GM23338 (cell line): ENCODE measurements at regions not wholly inside any gene's neighbourhood (a gene's known extent, or its start where the extent isn't known, plus 50 kb on each side); places are given as distances from the start of the nearest gene placed in this dataset.

Source experiments
- ATAC-seq: fragments of 200-7000 bp; cut with Tn5 transposase; 3 replicates; pipeline ENCODE4 v1.9.1; 2020
- DNase-seq: peaks from one replicate; pipeline ENCODE4 v3.0.0-alpha.2; 2015; ENCODE audit warnings: low spot score
- H2AFZ ChIP-seq: fragments of 200-600 bp; sonication (generic); 2 replicates; pipeline ENCODE4 v1.8.0; 2016; ENCODE audit warnings: antibody characterized with exemption, mild to moderate bottlenecking, moderate library complexity
- H3F3A ChIP-seq: fragments of 200-600 bp; sonication (generic); replicated peaks from 2 replicates; pipeline ENCODE4 v1.8.0; 2017; ENCODE audit warnings: antibody characterized with exemption, mixed run types, low read depth
- H3K27ac ChIP-seq: fragments of 200-600 bp; sonication (generic); 2 replicates; pipeline ENCODE4 v1.6.1; 2016; ENCODE audit warnings: low read depth
- H3K27me3 ChIP-seq: fragments of 200-600 bp; sonication (generic); 2 replicates; pipeline ENCODE4 v1.8.0; 2016; ENCODE audit warnings: mild to moderate bottlenecking, mixed run types, moderate library complexity; ENCODE audit not compliant: insufficient read depth
- H3K36me3 ChIP-seq: fragments of 200-600 bp; sonication (generic); 2 replicates; pipeline ENCODE4 v1.8.0; 2016; ENCODE audit warnings: mild to moderate bottlenecking; ENCODE audit not compliant: insufficient read depth
- H3K4me1 ChIP-seq: fragments of 200-600 bp; sonication (generic); 2 replicates; pipeline ENCODE4 v1.8.0; 2016; ENCODE audit warnings: mild to moderate bottlenecking, moderate library complexity; ENCODE audit not compliant: insufficient read depth
- H3K4me2 ChIP-seq: fragments of 200-600 bp; sonication (generic); 2 replicates; pipeline ENCODE4 v1.7.1; 2017; ENCODE audit warnings: mixed run types
- H3K4me3 ChIP-seq: fragments of 200-600 bp; sonication (generic); 2 replicates; pipeline ENCODE4 v1.6.1; 2016; ENCODE audit warnings: mixed run types
- H3K79me2 ChIP-seq: fragments of 200-600 bp; sonication (generic); replicated peaks from 2 replicates; pipeline ENCODE4 v1.8.0; 2017; ENCODE audit warnings: mild to moderate bottlenecking; ENCODE audit not compliant: insufficient read depth
- H3K9me2 ChIP-seq: fragments of 200-600 bp; sonication (generic); 2 replicates; pipeline ENCODE4 v1.8.0; 2017; ENCODE audit not compliant: insufficient read depth
- H4K20me1 ChIP-seq: fragments of 200-600 bp; sonication (generic); replicated peaks from 2 replicates; pipeline ENCODE4 v1.8.0; 2017; ENCODE audit warnings: mild to moderate bottlenecking; ENCODE audit not compliant: insufficient read depth
- H3K27ac Mint-ChIP-seq: 2 replicates; pipeline ENCODE4 v1.8.0; 2020; ENCODE audit warnings: inconsistent platforms, mild to moderate bottlenecking, moderate library complexity, mixed read lengths
- H3K27me3 Mint-ChIP-seq: 3 replicates; pipeline ENCODE4 v1.8.0; 2022; ENCODE audit warnings: low read depth, mild to moderate bottlenecking, moderate library complexity, mixed read lengths, inconsistent platforms; ENCODE audit not compliant: insufficient read depth, poor library complexity
- H3K36me3 Mint-ChIP-seq: 3 replicates; pipeline ENCODE4 v1.8.0; 2021; ENCODE audit warnings: low read depth, mild to moderate bottlenecking, inconsistent platforms, moderate library complexity, mixed read lengths
- H3K4me1 Mint-ChIP-seq: 3 replicates; pipeline ENCODE4 v1.8.0; 2020; ENCODE audit warnings: mild to moderate bottlenecking, inconsistent platforms, mixed read lengths
- H3K4me3 Mint-ChIP-seq: 3 replicates; pipeline ENCODE4 v1.8.0; 2021; ENCODE audit warnings: moderate library complexity, mild to moderate bottlenecking, inconsistent platforms, mixed read lengths
- H3K9me3 Mint-ChIP-seq: 3 replicates; pipeline ENCODE4 v1.8.0; 2020; ENCODE audit warnings: moderate library complexity, mild to moderate bottlenecking, inconsistent platforms, mixed read lengths
- CREB1 ChIP-seq: fragments of 250-450 bp; sonication (Bioruptor Pico); IDR thresholded peaks from 2 replicates; pipeline ENCODE4 v1.5.0; 2020; ENCODE audit warnings: low read depth, mild to moderate bottlenecking, moderate library complexity
- CTCF ChIP-seq, 2 experiments: fragments of 200-600 bp in 1 of 2; sonication (generic) in 1 of 2; conservative IDR thresholded peaks; 2 replicates each; pipeline versions ENCODE4 v1.5.1 to v1.6.1; 2016 to 2017; ENCODE audit warnings: antibody characterized with exemption in 2 of 2, low read depth in 2 of 2, mild to moderate bottlenecking in 2 of 2, moderate library complexity in 1 of 2
- ETS1 ChIP-seq: IDR thresholded peaks from 2 replicates; pipeline ENCODE4 v1.6.1; 2016; ENCODE audit warnings: antibody characterized with exemption
- EZH2phosphoT487 ChIP-seq: fragments of 200-600 bp; sonication (generic); IDR thresholded peaks from one replicate; pipeline ENCODE4 v1.8.1; 2018; ENCODE audit warnings: antibody characterized with exemption; ENCODE audit not compliant: unreplicated experiment
- JUNB ChIP-seq: IDR thresholded peaks from one replicate; pipeline ENCODE4 v1.6.1; 2016; ENCODE audit warnings: antibody characterized with exemption; ENCODE audit not compliant: unreplicated experiment
- NANOG ChIP-seq: IDR thresholded peaks from 2 replicates; pipeline ENCODE4 v1.6.1; 2016; ENCODE audit warnings: antibody characterized with exemption, borderline replicate concordance
- TF ChIP-seq, protein P1 (sequence below): IDR thresholded peaks from one replicate; pipeline ENCODE4 v1.6.1; 2018; ENCODE audit warnings: antibody characterized with exemption; ENCODE audit not compliant: unreplicated experiment
- TF ChIP-seq, protein P2 (sequence below): fragments of 250-450 bp; sonication (Bioruptor Pico); IDR thresholded peaks from 2 replicates; pipeline ENCODE4 v1.5.0; 2020; ENCODE audit warnings: mild to moderate bottlenecking, moderate library complexity

DNA sequence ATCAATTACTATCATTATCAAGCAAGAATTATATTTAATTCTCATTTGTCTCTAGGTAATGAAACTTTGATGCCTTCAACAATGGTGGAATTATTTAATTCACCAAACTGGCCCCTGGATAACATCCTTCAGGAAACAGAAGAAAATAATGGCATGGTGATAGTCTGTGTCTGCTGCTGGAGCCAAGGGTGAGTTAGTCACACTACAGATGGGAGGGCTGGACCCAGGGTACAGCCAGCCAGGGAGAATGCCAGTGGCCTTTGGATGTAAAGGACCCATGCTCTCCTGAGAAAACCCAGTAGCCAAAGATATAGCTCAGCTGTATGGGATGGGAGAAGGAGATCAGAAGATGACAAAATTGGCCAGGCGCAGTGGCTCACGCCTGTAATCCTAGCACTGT lies 60.0 kb upstream of the CNKSR3 start:
- Histone ChIP-seq H3K4me3 (no peak overlapping the region), H2AFZ (no peak overlapping the region), H3K9me2 (peaks cover 2% of the 10 kb centered on the region; the same call in 1 of the 2 replicates), H3K79me2 (no peaks in the 10 kb centered on the region), H3K4me1 (no peaks in the 10 kb centered on the region), H4K20me1 (no peaks in the 10 kb centered on the region), H3K27me3 (no peaks in the 10 kb centered on the region), H3K27ac (no peak overlapping the region), H3K4me2 (no peak overlapping the region), H3F3A (no peaks in the 10 kb centered on the region), H3K36me3 (no peaks in the 10 kb centered on the region)
- Mint-ChIP-seq H3K4me1 (no peaks in the 10 kb centered on the region), H3K36me3 (no peaks in the 10 kb centered on the region), H3K27ac (no peak overlapping the region), H3K9me3 (no peaks in the 10 kb centered on the region), H3K27me3 (no peaks in the 10 kb centered on the region), H3K4me3 (no peak overlapping the region)
- DNase-seq (no peak), ATAC-seq (no peak)
- TF ChIP-seq, protein P1, sequence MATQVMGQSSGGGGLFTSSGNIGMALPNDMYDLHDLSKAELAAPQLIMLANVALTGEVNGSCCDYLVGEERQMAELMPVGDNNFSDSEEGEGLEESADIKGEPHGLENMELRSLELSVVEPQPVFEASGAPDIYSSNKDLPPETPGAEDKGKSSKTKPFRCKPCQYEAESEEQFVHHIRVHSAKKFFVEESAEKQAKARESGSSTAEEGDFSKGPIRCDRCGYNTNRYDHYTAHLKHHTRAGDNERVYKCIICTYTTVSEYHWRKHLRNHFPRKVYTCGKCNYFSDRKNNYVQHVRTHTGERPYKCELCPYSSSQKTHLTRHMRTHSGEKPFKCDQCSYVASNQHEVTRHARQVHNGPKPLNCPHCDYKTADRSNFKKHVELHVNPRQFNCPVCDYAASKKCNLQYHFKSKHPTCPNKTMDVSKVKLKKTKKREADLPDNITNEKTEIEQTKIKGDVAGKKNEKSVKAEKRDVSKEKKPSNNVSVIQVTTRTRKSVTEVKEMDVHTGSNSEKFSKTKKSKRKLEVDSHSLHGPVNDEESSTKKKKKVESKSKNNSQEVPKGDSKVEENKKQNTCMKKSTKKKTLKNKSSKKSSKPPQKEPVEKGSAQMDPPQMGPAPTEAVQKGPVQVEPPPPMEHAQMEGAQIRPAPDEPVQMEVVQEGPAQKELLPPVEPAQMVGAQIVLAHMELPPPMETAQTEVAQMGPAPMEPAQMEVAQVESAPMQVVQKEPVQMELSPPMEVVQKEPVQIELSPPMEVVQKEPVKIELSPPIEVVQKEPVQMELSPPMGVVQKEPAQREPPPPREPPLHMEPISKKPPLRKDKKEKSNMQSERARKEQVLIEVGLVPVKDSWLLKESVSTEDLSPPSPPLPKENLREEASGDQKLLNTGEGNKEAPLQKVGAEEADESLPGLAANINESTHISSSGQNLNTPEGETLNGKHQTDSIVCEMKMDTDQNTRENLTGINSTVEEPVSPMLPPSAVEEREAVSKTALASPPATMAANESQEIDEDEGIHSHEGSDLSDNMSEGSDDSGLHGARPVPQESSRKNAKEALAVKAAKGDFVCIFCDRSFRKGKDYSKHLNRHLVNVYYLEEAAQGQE: no peak
- no peak for TF ChIP-seq CTCF (conservative IDR thresholded peaks at IDR 0.05; ENCODE audit: low read depth in 2 of 2)
- no peak for TF ChIP-seq ETS1
- TF ChIP-seq JUNB: no peak
- TF ChIP-seq, protein P2, sequence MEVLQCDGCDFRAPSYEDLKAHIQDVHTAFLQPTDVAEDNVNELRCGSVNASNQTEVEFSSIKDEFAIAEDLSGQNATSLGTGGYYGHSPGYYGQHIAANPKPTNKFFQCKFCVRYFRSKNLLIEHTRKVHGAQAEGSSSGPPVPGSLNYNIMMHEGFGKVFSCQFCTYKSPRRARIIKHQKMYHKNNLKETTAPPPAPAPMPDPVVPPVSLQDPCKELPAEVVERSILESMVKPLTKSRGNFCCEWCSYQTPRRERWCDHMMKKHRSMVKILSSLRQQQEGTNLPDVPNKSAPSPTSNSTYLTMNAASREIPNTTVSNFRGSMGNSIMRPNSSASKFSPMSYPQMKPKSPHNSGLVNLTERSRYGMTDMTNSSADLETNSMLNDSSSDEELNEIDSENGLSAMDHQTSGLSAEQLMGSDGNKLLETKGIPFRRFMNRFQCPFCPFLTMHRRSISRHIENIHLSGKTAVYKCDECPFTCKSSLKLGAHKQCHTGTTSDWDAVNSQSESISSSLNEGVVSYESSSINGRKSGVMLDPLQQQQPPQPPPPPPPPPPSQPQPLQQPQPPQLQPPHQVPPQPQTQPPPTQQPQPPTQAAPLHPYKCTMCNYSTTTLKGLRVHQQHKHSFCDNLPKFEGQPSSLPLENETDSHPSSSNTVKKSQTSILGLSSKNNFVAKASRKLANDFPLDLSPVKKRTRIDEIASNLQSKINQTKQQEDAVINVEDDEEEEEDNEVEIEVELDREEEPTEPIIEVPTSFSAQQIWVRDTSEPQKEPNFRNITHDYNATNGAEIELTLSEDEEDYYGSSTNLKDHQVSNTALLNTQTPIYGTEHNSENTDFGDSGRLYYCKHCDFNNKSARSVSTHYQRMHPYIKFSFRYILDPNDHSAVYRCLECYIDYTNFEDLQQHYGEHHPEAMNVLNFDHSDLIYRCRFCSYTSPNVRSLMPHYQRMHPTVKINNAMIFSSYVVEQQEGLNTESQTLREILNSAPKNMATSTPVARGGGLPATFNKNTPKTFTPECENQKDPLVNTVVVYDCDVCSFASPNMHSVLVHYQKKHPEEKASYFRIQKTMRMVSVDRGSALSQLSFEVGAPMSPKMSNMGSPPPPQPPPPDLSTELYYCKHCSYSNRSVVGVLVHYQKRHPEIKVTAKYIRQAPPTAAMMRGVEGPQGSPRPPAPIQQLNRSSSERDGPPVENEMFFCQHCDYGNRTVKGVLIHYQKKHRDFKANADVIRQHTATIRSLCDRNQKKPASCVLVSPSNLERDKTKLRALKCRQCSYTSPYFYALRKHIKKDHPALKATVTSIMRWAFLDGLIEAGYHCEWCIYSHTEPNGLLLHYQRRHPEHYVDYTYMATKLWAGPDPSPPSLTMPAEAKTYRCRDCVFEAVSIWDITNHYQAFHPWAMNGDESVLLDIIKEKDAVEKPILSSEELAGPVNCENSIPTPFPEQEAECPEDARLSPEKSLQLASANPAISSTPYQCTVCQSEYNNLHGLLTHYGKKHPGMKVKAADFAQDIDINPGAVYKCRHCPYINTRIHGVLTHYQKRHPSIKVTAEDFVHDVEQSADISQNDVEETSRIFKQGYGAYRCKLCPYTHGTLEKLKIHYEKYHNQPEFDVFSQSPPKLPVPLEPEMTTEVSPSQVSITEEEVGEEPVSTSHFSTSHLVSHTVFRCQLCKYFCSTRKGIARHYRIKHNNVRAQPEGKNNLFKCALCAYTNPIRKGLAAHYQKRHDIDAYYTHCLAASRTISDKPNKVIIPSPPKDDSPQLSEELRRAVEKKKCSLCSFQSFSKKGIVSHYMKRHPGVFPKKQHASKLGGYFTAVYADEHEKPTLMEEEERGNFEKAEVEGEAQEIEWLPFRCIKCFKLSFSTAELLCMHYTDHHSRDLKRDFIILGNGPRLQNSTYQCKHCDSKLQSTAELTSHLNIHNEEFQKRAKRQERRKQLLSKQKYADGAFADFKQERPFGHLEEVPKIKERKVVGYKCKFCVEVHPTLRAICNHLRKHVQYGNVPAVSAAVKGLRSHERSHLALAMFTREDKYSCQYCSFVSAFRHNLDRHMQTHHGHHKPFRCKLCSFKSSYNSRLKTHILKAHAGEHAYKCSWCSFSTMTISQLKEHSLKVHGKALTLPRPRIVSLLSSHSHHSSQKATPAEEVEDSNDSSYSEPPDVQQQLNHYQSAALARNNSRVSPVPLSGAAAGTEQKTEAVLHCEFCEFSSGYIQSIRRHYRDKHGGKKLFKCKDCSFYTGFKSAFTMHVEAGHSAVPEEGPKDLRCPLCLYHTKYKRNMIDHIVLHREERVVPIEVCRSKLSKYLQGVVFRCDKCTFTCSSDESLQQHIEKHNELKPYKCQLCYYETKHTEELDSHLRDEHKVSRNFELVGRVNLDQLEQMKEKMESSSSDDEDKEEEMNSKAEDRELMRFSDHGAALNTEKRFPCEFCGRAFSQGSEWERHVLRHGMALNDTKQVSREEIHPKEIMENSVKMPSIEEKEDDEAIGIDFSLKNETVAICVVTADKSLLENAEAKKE (CRISPR knock-in tag): no peak
- TF ChIP-seq CREB1: no peak
- no peak for TF ChIP-seq NANOG
- no peak for TF ChIP-seq EZH2phosphoT487
